ENCODE measurements at regions not wholly inside any gene's neighbourhood (a gene's known extent, or its start where the extent isn't known, plus 50 kb on each side); places are given as distances from the start of the nearest gene placed in this dataset.
"Not testable (repeated sequence)": the region's sequence is repeated elsewhere in the genome, so short reads cannot be mapped to it uniquely, and the experiment has no call there.

DNA sequence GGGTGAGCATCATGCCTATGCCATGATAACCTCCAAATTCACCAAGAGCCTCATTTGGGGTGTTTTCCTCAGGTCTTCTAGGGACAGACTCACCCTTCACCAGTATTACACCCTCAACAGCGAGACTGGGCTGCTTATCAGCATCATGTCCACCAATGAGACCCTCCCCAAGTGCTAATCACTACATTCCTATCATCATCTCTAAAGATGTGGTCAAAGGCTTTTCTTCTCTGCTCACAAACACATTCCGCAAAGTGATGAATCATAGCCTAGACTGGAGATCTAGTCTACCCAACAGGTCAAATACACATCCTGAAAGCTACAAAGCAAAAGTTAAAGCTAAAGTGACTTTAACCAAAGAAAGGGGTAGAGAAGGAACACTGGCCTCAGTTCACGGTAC lies 75.3 kb upstream of the C7orf33 start:
- DNase-seq, result no peak

DNA sequence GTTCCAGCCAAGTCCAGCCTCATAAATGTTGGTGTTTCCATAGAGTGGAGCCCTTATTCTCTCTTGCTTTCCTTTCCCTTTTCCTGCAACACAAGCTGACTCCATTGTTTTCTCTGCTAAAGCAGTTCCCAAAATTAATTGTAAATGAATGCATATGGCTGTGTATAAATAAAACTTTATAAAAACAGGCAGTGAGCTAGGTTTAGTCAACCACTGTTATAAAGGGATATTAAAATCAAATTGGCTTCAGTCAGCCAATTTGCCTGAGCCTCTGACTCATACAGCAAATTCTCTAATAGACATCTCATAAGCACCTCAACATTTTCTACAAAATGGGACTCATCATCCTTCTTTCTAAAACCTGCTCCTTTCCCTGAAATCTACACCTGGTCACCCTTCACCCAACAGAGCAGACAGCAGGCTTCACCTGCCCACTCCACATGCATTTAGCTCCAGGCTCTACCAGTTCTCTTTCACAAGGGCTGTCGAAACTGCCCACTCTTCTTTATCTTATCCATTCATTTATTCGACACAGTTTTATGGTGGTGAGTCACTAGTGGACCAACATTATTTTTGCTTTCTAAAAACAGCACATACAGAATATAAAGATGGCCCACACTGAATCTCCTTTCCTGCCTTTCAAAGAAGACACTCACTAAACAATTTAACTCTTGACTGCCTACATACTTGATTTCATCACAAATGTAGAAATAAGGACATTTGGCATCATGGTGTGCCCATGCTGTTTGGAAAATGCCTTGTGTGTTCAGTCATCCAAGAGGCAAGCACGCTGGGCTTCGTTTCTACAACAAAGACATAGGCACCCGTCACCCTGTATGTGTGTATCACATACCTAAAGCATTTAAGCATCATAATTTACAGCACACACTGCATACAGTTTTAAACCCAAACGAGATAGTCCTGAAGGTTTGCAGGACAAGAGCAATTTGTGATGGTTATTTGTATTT lies 74.6 kb upstream of the C7orf33 start:
- DNase-seq, result no peak

DNA sequence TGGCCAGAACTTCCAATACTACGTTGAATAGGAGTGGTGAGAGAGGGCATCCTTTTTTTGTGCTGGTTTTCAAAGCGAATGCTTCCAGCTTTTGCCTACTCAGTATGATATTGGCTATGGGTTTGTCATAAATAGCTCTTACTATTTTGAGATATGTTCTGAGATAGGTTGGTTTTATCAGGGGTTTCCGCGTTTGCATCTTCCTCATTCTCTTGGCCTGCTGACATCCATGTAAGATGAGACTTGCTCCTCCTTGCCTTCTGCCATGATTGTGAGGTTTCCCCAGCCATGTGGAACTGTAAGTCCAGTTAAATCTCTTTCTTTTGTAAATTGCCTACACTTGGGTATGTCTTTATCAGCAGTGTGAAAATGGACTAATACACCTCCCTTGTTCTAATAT lies 71.2 kb upstream of the C7orf33 start:
- not testable (repeated sequence) for DNase-seq

DNA sequence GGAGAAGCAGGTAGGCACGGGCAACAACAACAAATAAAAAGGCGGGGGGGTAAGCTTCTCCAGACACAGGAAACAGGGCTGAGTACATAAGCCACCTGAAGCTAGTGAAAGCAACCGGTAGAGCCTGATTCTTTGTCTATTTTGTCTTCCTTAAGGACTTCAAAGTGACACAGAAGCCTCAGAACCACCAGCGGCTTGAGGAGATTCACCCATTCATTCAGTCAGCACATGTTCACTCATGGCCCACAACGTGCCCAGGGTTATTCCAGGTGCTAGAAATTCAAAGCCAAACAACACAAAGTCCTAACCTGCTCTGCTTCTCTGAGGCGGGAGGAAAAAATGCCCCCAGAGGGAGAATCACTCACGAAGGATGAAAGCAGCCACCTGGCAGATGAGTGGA lies 69.3 kb upstream of the C7orf33 start:
- DNase-seq, result no peak

DNA sequence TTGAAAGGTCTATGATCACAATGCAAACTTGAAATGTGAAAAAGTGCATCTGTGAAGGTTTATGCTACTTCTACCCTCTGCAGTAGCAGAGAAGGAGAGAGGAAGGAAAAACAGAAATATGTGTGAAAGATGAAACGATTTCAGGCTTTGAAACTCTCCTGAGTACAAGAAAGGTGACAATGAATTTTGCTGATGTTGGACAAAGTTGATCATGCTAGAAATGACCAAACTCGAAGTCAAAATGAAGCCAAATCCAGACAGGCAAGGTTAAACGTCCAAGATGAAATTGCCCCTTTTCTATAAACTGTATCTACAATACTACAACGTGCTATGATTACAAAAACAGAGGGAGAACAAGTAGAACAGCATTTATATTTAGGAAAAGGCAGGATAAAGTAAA lies 67.0 kb upstream of the C7orf33 start:
- no peak for DNase-seq

DNA sequence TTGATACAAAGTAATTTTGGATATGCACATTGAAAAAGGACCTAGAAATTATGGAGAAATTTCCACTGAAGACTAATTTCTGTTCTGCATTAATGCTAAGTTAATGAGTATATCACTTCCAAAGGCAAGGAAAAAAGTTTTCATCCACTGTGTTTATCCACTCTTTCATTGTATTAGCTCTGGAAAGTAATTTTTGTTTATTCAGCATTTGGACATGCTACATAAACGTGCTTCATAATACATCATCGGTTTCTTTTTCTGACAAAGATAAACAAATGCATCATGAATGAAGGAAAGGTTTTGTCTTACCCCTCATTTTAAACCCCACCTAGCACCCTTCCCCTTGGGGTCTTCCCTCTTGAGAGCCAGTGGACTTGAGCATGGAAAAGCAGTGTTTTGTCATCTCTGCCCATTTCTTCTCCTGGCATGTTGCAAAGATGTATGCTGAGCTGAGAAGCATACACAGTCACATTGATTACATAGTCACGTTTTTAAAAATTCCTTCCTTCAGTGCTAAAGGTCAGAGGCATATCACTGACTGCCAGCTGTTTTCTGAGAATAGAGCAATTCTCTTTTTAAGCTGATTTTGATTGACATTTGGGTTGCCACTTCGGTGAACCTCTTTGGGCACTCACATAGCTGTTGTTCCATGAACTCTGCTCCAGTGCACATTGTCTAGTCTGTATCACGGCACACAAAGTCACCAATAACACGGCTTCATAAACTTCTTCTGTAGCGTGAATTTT lies 65.9 kb upstream of the C7orf33 start:
- no peak for DNase-seq

DNA sequence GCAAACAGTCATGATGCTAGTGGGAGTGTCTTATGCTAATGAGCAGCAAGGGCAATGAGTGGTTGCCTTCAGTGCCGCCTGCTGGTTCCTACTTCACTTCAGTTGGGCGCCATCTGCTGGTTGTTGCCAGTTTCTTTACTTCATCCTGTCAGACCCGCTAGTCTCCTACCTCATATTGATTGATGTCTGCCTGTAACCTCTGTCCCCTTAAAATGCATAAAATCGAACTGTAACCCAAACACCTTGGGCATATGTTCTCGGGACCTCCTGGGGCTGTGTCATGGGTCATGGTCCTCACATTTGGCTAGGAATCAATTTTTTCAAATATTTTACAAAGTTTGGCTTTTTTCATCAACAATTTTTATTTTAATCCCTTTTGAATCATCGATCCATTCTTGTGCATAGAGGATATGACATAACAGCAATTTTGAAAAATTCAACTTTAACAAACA lies 62.8 kb upstream of the C7orf33 start:
- peak; percentile 94 for DNase-seq

DNA sequence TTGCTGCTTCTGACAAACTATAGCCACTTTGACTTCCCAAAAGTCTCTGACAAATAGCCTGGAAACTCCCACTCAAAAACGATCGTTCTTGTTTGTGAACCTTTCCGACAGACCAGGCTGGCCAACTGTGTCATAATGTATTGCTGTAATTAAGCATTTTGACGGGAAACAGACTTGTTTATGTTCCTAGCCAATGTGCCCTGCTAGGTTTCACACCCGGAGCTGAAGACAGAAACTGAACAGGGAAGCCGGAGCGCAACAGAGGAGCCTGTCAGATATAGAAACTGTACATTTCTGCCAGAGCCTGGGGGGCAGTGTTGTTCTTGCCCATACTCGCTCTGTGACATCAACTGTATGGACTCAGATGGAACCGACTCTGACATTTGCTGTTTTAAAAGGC lies 55.3 kb upstream of the C7orf33 start:
- DNase-seq, result peak; percentile 1

DNA sequence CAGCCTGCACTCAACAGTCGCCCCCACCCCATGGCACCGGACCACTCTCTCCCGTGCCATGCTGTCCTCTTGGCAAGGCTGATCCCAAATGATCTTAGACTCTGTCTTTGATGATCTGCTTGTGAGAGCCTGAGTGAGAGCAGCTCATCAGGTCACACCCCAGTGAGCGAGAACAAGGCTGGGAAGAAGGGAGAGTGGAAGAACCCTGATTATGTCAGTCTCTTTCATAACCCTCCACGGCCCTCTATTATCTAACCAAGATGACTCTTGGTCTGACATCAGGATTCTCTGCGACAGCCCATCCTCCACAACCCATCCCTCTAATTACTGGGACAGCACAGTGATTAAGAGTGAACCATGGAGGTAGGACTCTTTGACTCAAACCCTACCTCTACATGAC lies 53.1 kb upstream of the C7orf33 start:
- DNase-seq, result no peak

DNA sequence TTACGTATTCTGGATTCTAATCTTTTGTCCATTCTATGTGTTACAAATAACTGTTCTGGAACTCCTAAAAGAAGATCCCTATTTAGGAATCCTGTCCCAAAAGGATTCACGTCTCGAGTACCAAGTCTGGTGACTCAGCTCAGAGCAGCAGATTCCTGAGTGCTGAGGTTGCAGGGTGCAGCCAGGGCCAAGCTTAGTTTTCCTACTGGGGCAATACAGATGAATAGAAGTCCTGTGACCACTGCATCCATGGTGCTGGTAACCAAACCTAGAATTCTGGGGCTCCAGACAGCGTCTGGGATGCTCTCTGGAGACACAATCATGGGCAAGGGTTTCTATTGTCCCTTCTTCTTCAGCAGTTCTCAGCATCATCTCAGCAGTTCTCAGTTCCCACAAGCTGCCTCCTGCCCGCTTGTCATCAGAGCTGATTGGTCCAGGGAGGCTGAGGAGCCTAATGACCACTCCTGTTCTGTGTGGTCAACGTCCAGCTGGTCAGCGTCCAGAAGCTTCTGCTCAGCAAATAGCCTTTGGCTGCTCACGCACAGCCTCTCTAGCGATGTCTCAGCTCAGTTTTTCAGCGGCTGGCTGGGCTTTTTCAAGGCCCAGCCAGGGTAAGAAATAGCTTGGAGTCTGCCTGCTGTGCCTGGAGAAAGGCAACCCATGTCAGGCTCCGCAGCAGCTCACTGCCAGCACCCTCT lies 50.4 kb upstream of the C7orf33 start:
- DNase-seq, result no peak
